ENCODE measurements at regions not wholly inside any gene's neighbourhood (a gene's known extent, or its start where the extent isn't known, plus 50 kb on each side); places are given as distances from the start of the nearest gene placed in this dataset.

DNA sequence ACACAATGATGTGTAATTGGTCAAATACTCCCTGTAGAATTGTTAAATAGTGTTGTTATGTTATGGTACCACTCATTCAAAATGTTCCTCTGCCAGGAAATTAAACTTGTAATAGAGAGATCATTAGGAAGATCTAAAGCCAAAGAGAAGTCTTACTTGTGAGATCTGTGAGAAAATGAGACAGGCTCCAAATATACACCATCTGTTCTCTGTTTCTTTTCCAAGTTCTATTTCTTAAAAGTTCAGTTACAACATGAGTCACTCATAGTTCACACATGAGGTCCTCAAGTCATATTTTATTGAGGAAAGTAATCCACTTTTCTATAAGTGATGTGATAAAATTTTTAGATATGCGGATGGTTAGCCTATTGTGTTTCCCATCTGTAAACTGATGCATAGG is 1038.1 kb upstream of the PRR20A start:
- no peaks in the 10 kb centered on the region for H3K36me3 ChIP-seq (ENCODE audit: control insufficient read depth in 2 of 2, insufficient read depth in 1 of 2, low read length in 2 of 2)
- POLR2A ChIA-PET, result no interaction called here
- no peak overlapping the region for H3K4me3 ChIP-seq (ENCODE audit: low read depth, low read length)
- no peaks in the 10 kb centered on the region for H3K9me3 ChIP-seq (ENCODE audit: control insufficient read depth, insufficient read depth, low read depth, low read length)
- H3K27ac ChIP-seq (ENCODE audit: extremely low read depth, low read depth, low read length), result no peak overlapping the region
- H3K4me1 ChIP-seq (ENCODE audit: control insufficient read depth, insufficient read depth, low read length), result no peaks in the 10 kb centered on the region
- TF ChIP-seq ZFP3 (tag by site-specific recombination; IDR thresholded peaks at IDR 0.05; ENCODE audit: low read depth) (no peak), ZNF426 (tag by site-specific recombination; IDR thresholded peaks at IDR 0.05) (no peak)
- TF ChIP-seq, protein P1, sequence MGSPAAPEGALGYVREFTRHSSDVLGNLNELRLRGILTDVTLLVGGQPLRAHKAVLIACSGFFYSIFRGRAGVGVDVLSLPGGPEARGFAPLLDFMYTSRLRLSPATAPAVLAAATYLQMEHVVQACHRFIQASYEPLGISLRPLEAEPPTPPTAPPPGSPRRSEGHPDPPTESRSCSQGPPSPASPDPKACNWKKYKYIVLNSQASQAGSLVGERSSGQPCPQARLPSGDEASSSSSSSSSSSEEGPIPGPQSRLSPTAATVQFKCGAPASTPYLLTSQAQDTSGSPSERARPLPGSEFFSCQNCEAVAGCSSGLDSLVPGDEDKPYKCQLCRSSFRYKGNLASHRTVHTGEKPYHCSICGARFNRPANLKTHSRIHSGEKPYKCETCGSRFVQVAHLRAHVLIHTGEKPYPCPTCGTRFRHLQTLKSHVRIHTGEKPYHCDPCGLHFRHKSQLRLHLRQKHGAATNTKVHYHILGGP (tag by site-specific recombination; IDR thresholded peaks at IDR 0.05), result no peak
- TF ChIP-seq, protein P2, sequence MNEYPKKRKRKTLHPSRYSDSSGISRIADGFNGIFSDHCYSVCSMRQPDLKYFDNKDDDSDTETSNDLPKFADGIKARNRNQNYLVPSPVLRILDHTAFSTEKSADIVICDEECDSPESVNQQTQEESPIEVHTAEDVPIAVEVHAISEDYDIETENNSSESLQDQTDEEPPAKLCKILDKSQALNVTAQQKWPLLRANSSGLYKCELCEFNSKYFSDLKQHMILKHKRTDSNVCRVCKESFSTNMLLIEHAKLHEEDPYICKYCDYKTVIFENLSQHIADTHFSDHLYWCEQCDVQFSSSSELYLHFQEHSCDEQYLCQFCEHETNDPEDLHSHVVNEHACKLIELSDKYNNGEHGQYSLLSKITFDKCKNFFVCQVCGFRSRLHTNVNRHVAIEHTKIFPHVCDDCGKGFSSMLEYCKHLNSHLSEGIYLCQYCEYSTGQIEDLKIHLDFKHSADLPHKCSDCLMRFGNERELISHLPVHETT (tag by site-specific recombination; IDR thresholded peaks at IDR 0.05), result no peak
- CTCF ChIA-PET, result no interaction called here

DNA sequence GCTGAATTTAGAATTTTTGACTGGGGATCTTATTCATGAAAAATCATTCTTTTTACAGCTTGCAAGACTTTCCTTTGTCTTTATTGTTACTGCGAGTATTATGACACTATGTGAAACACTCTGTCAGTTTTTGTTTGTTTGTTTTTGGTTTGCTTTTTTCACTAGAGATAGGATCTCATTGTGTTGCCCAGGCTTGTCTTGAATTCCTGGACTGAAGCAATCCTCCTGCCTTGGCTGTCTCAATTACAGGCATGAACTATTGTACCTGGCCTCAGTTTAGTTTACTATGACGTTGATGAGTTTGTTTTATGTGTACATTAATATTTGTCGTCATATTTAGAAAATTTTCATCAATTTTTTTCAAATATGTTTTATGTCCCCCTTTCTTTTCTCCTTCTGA is 1030.0 kb upstream of the PRR20A start:
- ChIA-PET POLR2A (no interaction called here), CTCF (no interaction called here)
- H3K4me3 ChIP-seq (ENCODE audit: low read depth, low read length), result no peak overlapping the region
- TF ChIP-seq, protein P3, sequence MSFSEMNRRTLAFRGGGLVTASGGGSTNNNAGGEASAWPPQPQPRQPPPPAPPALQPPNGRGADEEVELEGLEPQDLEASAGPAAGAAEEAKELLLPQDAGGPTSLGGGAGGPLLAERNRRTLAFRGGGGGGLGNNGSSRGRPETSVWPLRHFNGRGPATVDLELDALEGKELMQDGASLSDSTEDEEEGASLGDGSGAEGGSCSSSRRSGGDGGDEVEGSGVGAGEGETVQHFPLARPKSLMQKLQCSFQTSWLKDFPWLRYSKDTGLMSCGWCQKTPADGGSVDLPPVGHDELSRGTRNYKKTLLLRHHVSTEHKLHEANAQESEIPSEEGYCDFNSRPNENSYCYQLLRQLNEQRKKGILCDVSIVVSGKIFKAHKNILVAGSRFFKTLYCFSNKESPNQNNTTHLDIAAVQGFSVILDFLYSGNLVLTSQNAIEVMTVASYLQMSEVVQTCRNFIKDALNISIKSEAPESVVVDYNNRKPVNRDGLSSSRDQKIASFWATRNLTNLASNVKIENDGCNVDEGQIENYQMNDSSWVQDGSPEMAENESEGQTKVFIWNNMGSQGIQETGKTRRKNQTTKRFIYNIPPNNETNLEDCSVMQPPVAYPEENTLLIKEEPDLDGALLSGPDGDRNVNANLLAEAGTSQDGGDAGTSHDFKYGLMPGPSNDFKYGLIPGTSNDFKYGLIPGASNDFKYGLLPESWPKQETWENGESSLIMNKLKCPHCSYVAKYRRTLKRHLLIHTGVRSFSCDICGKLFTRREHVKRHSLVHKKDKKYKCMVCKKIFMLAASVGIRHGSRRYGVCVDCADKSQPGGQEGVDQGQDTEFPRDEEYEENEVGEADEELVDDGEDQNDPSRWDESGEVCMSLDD (tag by site-specific recombination; IDR thresholded peaks at IDR 0.05), result no peak
- no peak for TF ChIP-seq ZNF555 (tag by site-specific recombination; conservative IDR thresholded peaks at IDR 0.05)
- TF ChIP-seq ZFP3 (tag by site-specific recombination; IDR thresholded peaks at IDR 0.05; ENCODE audit: low read depth), result no peak
- no peak for TF ChIP-seq HOXC10 (CRISPR knock-in tag; IDR thresholded peaks at IDR 0.05)
- no peak for TF ChIP-seq ZNF37A (tag by site-specific recombination; IDR thresholded peaks at IDR 0.05)
- TF ChIP-seq ZNF514 (tag by site-specific recombination; IDR thresholded peaks at IDR 0.05), result no peak
- TF ChIP-seq ZNF707 (tag by site-specific recombination; IDR thresholded peaks at IDR 0.05), result no peak
- TF ChIP-seq ZNF544 (tag by site-specific recombination; IDR thresholded peaks at IDR 0.05), result no peak
- TF ChIP-seq ZNF558 (tag by site-specific recombination; IDR thresholded peaks at IDR 0.05), result no peak
- no peak for TF ChIP-seq ZNF76 (tag by site-specific recombination; IDR thresholded peaks at IDR 0.05; ENCODE audit: borderline replicate concordance, low read depth)
- TF ChIP-seq, protein P4, sequence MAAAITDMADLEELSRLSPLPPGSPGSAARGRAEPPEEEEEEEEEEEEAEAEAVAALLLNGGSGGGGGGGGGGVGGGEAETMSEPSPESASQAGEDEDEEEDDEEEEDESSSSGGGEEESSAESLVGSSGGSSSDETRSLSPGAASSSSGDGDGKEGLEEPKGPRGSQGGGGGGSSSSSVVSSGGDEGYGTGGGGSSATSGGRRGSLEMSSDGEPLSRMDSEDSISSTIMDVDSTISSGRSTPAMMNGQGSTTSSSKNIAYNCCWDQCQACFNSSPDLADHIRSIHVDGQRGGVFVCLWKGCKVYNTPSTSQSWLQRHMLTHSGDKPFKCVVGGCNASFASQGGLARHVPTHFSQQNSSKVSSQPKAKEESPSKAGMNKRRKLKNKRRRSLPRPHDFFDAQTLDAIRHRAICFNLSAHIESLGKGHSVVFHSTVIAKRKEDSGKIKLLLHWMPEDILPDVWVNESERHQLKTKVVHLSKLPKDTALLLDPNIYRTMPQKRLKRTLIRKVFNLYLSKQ (tag by site-specific recombination; IDR thresholded peaks at IDR 0.05; ENCODE audit: borderline replicate concordance), result no peak
- TF ChIP-seq ZNF585B (tag by site-specific recombination; IDR thresholded peaks at IDR 0.05), result no peak
- TF ChIP-seq, protein P5, sequence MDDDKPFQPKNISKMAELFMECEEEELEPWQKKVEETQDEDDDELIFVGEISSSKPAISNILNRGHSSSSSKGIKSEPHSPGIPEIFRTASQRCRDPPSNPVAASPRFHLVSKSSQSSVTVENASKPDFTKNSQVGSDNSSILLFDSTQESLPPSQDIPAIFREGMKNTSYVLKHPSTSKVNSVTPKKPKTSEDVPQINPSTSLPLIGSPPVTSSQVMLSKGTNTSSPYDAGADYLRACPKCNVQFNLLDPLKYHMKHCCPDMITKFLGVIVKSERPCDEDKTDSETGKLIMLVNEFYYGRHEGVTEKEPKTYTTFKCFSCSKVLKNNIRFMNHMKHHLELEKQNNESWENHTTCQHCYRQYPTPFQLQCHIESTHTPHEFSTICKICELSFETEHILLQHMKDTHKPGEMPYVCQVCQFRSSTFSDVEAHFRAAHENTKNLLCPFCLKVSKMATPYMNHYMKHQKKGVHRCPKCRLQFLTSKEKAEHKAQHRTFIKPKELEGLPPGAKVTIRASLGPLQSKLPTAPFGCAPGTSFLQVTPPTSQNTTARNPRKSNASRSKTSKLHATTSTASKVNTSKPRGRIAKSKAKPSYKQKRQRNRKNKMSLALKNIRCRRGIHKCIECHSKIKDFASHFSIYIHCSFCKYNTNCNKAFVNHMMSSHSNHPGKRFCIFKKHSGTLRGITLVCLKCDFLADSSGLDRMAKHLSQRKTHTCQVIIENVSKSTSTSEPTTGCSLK (tag by site-specific recombination; IDR thresholded peaks at IDR 0.05), result no peak
- no peaks in the 10 kb centered on the region for H3K36me3 ChIP-seq (ENCODE audit: control insufficient read depth in 2 of 2, insufficient read depth in 1 of 2, low read length in 2 of 2)
- no peaks in the 10 kb centered on the region for H3K9me3 ChIP-seq (ENCODE audit: control insufficient read depth, insufficient read depth, low read depth, low read length)
- no peaks in the 10 kb centered on the region for H3K4me1 ChIP-seq (ENCODE audit: control insufficient read depth, insufficient read depth, low read length)
- H3K27ac ChIP-seq (ENCODE audit: extremely low read depth, low read depth, low read length), result no peak overlapping the region
